ENCODE measurements at regions not wholly inside any gene's neighbourhood (a gene's known extent, or its start where the extent isn't known, plus 50 kb on each side); places are given as distances from the start of the nearest gene placed in this dataset.
"Not testable (repeated sequence)": the region's sequence is repeated elsewhere in the genome, so short reads cannot be mapped to it uniquely, and the experiment has no call there.

GRCh38 chr21:5013455-5014304 lies 5507.7 kb upstream of the TPTE start:
- DNase-seq, result not testable (repeated sequence)

DNA sequence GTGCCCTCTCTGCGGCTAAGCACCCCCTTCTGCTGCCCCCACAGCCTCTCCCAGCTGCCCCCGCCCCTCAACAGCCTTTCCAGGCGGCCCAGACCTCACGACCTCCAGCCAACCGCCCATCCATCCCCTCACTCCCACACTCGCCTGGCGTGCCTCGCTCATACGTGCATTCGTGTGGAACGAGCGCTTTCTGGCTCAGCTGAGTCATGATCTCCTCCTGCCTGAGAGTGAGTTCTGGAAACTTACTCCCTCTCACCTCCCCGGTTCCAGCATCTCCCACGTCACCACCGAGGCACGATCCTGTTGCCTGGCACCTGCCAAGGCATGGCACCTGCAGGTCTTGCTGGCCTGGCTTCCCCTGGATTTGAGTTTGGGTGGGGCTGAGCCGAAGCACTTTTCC lies 5506.2 kb upstream of the TPTE start:
- not testable (repeated sequence) for DNase-seq

GRCh38 chr21:5019120-5019519 lies 5502.3 kb upstream of the TPTE start:
- DNase-seq, result not testable (repeated sequence)

- DNase-seq, result not testable (repeated sequence)
Measured at GRCh38 chr21:5021815-5022214, 5499.6 kb upstream of the TPTE start.

DNA sequence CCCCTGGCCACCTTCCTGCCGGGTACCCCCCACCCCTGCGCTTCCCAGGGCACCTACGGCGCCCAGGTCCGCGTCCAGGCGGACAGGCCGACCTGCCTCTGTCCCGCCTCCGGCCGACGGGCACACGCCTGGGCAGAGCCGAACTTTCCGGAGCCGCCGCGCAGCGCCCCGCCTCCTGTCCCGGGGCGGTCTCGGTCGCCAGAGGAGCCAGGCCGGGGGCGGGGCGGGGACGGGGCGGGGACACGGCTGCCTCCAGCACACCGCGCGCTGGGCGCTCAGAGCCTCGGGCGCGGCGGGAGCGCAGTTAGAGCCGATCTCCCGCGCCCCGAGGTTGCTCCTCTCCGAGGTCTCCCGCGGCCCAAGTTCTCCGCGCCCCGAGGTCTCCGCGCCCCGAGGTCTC lies 5499.1 kb upstream of the TPTE start:
- not testable (repeated sequence) for DNase-seq

- not testable (repeated sequence) for DNase-seq
Measured at GRCh38 chr21:5022748-5023147, 5498.6 kb upstream of the TPTE start.

GRCh38 chr21:5035147-5035546 lies 5486.2 kb upstream of the TPTE start:
- not testable (repeated sequence) for DNase-seq

DNA sequence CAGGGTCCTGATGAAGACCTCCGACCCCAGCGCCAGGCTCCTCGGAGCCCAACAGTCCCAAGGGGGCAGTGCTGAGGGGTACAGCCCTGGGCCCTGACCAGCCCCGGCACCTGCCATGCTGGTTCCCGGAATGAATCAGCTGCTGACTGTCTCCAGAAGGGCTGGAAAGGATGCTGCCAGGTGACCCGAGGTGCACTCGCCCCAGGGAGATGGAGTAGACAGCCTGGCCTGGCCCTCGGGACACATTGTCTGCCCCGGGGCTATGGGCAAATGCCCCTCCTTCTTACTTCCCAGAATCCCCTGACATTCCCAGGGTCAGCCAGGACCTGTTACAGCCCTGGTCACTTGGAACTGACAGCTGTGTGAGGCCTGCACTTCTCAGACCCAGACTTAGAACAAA lies 5485.8 kb upstream of the TPTE start:
- DNase-seq, result not testable (repeated sequence)

DNA sequence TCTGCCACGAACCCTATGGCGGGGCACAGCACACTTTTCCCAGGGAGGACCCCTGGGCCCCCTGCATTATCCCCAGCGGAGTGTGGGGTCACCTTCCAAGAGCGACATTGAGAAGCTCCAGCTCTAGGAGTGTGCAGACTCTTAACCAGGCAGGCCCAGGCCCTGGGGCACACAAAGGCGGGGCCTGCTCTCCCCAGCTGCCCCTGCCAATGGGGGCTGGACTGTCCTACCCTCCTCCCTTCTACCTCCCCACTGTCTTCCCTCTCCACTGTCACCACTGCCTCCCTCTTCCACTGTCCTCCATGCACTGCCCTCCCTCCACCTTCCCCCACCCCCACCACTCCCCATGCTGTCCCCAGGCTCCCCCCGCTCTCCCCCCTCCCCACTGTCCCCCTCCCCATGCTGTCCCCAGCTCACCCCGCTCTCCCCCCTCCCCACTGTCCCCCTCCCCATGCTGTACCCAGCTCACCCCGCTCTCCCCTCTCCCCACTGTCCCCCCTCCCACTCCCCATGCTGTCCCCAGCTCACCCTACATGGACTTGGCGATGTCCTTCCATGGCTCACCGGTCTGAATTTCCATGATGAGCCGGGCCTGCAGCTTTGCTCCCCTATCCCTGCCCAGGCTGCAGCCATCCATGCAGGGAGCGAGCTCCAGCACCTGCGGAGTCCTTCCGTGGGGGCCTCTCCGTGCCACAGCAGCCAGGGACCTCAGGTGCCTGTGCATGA lies 5483.6 kb upstream of the TPTE start:
- DNase-seq, result not testable (repeated sequence)

DNA sequence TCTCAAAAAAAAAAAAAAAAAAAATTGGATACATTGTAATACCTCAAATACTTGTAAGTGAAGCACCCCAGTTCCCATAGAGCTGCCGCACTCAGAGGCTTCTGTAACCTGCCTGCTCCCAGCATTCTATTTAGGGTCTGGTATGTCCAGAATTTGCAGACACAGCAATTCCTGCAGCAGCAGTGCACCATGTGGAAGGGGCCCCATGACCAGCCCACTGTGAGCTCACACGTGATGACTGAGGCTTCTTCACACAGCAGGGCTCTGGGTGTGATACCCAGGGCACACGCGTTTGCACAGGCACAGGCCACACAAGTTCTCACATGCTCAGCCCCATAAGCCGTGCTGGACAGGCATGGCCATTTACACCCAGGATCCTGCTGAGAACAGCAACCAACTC lies 5481.5 kb upstream of the TPTE start:
- DNase-seq, result not testable (repeated sequence)

GRCh38 chr21:5042583-5042982 lies 5478.8 kb upstream of the TPTE start:
- DNase-seq, result not testable (repeated sequence)

- DNase-seq, result not testable (repeated sequence)
Measured at GRCh38 chr21:5044812-5045211, 5476.6 kb upstream of the TPTE start.

DNA sequence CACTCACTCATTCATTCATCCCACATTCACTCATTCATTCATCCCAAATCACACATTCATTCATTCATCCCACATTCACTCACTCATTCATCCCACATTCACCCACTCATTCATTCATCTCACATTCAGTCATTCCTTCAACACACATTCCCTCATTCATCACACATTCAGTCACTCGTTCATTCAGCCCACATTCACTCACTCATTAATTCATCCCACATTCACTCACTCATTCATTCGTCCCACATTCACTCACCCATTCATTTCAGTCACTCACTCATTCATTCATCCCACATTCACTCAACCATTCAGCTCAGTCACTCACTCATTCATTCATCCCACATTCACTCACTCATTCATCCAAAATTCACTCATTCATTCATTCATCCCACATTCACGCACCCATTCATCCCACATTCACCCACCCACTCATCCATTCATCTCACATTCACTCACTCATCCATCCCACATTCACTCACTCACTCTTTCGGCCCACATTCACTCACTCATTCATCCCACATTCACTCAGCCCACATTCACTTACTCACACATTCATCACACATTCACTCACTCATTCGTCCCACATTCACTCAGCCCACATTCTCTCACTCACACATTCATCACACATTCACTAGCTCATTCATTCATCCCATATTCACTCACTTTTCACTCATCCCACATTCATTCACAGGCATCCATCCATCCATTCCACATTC lies 5469.9 kb upstream of the TPTE start:
- not testable (repeated sequence) for DNase-seq

- not testable (repeated sequence) for DNase-seq
Measured at GRCh38 chr21:5055027-5055754, 5466.2 kb upstream of the TPTE start.

DNA sequence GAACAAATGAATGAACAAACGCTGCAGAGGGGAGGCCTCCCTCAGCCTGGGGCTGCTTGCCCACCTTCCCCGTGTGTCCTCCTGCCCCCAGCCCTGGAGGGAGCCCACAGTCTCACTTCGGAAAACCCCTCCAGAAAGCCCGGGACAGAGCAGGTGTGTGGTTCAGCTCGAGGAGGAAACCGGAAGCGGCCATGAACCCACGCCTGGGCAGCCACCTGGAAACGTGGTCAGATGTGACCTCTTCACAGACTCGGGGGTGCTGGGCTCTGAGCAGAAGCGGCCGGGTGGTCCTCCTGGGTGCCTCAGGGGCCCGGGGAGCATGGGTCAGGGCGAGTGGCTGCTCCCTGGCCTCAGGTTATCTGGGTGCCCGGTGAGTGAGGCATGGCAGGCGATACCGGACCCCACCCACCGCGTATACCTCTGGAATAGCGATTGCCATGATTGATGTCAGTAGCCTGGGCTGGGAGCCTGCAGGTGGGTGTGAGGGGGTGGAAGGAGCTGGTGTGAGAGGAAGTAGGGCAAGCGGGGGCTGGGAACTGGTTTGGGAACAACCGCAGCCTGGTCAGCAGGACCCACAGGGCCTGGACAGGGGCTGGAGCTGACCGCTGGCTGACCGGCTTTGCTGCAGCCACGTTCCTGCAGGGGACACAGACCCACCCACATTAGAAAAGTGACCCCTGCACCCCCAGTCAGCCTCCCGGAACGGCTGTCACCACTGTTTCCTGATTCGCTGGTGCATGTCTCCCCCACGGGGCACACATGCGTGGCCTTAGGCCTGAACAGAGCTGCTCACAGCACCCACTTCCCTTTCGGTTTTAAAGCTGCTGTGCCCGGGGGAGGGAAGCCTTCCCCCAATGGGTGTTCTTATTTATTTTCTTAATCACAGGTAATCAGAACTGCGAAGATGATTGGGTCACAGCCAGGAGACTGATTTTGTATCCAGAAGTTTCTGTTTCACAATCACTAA lies 5465.1 kb upstream of the TPTE start:
- DNase-seq, result not testable (repeated sequence)

GRCh38 chr21:5057077-5057476 lies 5464.3 kb upstream of the TPTE start:
- DNase-seq, result not testable (repeated sequence)

GRCh38 chr21:5060364-5061083 lies 5460.9 kb upstream of the TPTE start:
- DNase-seq, result not testable (repeated sequence)

GRCh38 chr21:5064581-5065142 lies 5456.7 kb upstream of the TPTE start:
- DNase-seq, result not testable (repeated sequence)
